ENCODE measurements at regions not wholly inside any gene's neighbourhood (a gene's known extent, or its start where the extent isn't known, plus 50 kb on each side); places are given as distances from the start of the nearest gene placed in this dataset.

DNA sequence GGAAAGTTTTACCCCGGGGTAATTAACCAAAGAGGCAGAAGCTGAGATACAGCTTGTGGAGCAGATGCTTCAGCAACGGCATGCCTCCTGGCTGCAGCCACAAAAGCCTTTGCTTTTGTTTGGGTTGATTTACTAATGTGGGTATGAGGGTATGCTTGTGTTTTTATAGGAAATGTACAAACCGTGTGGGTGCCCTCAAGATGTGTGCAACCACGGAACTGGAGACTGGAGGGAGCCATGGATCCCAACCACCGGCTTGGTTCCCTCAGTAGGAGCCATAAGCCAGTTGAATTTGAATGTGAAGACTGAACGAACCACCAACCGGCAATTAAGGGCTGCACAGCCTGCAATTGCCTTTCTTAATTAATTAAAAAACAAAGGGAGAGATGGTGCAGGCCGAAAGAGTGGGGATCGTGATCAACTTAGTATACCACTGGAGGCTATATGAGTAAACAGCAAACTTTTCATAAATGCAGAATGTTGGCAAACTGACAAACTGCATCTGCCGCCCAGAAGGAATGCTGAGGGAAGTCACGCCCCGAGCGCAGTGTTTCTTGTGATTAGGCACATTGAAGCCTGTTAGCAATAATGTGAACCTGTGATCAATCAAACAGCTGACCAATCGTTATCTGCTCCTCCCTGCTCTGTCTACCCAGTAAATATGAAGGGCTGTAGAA lies 104.1 kb downstream of the DISP1 start:
- Histone ChIP-seq H3K9ac (ENCODE audit: low read length) (no peak overlapping the region), H3K27ac (ENCODE audit: low read depth, low read length) (no peak overlapping the region), H3K9me3 (ENCODE audit: insufficient read depth, low read depth, low read length) (peaks cover 2% of the 10 kb centered on the region), H3K79me2 (ENCODE audit: insufficient read depth, low read length) (no peaks in the 10 kb centered on the region), H3K36me3 (ENCODE audit: insufficient read depth, low read length) (no peaks in the 10 kb centered on the region), H3K27me3 (ENCODE audit: insufficient read depth, low read length) (no peaks in the 10 kb centered on the region), H3K4me3 (ENCODE audit: insufficient read depth, low read depth, low read length) (no peak overlapping the region), H3K4me2 (ENCODE audit: low read length) (no peak overlapping the region), H2AFZ (ENCODE audit: low read depth, low read length) (no peak overlapping the region), H3K4me1 (ENCODE audit: insufficient read depth, low read length) (no peaks in the 10 kb centered on the region), H4K20me1 (ENCODE audit: insufficient read depth, low read length) (no peaks in the 10 kb centered on the region)
- DNase-seq (ENCODE audit: low read depth) (no peak), FAIRE-seq (no peak)
- H3K36me3 Mint-ChIP-seq (ENCODE audit: low read depth, unreplicated experiment) = peaks cover 10% of the 10 kb centered on the region
- peaks cover 11% of the 10 kb centered on the region for H3K4me1 Mint-ChIP-seq (ENCODE audit: low read depth, unreplicated experiment)
- peaks cover 6% of the 10 kb centered on the region for H3K9me3 Mint-ChIP-seq (ENCODE audit: unreplicated experiment)
- no peak overlapping the region for H3K4me3 Mint-ChIP-seq (ENCODE audit: unreplicated experiment)
- H3K27me3 Mint-ChIP-seq (ENCODE audit: low read depth, unreplicated experiment) = no peaks in the 10 kb centered on the region
- H3K27ac Mint-ChIP-seq (ENCODE audit: unreplicated experiment) = no peak overlapping the region
- TF ChIP-seq, protein P1, sequence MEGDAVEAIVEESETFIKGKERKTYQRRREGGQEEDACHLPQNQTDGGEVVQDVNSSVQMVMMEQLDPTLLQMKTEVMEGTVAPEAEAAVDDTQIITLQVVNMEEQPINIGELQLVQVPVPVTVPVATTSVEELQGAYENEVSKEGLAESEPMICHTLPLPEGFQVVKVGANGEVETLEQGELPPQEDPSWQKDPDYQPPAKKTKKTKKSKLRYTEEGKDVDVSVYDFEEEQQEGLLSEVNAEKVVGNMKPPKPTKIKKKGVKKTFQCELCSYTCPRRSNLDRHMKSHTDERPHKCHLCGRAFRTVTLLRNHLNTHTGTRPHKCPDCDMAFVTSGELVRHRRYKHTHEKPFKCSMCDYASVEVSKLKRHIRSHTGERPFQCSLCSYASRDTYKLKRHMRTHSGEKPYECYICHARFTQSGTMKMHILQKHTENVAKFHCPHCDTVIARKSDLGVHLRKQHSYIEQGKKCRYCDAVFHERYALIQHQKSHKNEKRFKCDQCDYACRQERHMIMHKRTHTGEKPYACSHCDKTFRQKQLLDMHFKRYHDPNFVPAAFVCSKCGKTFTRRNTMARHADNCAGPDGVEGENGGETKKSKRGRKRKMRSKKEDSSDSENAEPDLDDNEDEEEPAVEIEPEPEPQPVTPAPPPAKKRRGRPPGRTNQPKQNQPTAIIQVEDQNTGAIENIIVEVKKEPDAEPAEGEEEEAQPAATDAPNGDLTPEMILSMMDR (IDR thresholded peaks at IDR 0.05; ENCODE audit: insufficient read depth, low read depth, low read length) = no peak
- TF ChIP-seq EZH2 (IDR thresholded peaks at IDR 0.05; ENCODE audit: insufficient read depth, low read length) = no peak

DNA sequence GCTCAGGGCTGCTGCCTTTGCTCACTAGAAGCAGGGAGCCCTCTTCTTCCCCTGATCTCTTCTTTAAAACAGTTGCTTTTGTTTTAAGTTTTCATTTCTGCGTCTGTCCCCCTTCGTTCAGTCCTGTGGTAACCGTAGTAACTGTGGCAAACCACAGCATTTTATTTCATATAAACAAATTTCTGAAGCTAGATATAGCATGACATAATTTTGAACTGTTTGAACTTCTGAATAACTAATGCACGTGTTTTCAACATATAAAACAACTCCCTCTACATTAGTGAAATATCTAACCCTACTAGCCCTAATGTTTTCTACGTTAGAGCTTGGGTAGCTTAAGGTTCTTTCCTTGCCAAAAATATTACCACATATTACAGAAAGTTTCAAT lies 104.6 kb downstream of the DISP1 start:
- Mint-ChIP-seq H3K4me1 (ENCODE audit: low read depth, unreplicated experiment) (peaks cover 13% of the 10 kb centered on the region), H3K4me3 (ENCODE audit: unreplicated experiment) (no peak overlapping the region), H3K27ac (ENCODE audit: unreplicated experiment) (no peak overlapping the region), H3K9me3 (ENCODE audit: unreplicated experiment) (peaks cover 6% of the 10 kb centered on the region), H3K36me3 (ENCODE audit: low read depth, unreplicated experiment) (peaks cover 10% of the 10 kb centered on the region), H3K27me3 (ENCODE audit: low read depth, unreplicated experiment) (no peaks in the 10 kb centered on the region)
- H3K79me2 ChIP-seq (ENCODE audit: insufficient read depth, low read length) = no peaks in the 10 kb centered on the region
- no peaks in the 10 kb centered on the region for H4K20me1 ChIP-seq (ENCODE audit: insufficient read depth, low read length)
- H3K9ac ChIP-seq (ENCODE audit: low read length) = no peak overlapping the region
- peaks cover 2% of the 10 kb centered on the region for H3K9me3 ChIP-seq (ENCODE audit: insufficient read depth, low read depth, low read length)
- H3K36me3 ChIP-seq (ENCODE audit: insufficient read depth, low read length) = no peaks in the 10 kb centered on the region
- no peak overlapping the region for H2AFZ ChIP-seq (ENCODE audit: low read depth, low read length)
- H3K4me3 ChIP-seq (ENCODE audit: insufficient read depth, low read depth, low read length) = no peak overlapping the region
- no peak overlapping the region for H3K27ac ChIP-seq (ENCODE audit: low read depth, low read length)
- DNase-seq (ENCODE audit: low read depth) (peak; percentile 61), FAIRE-seq (peak; percentile 78)
- H3K4me1 ChIP-seq (ENCODE audit: insufficient read depth, low read length) = no peaks in the 10 kb centered on the region
- H3K4me2 ChIP-seq (ENCODE audit: low read length) = no peak overlapping the region
- no peaks in the 10 kb centered on the region for H3K27me3 ChIP-seq (ENCODE audit: insufficient read depth, low read length)
- no peak for TF ChIP-seq EZH2 (IDR thresholded peaks at IDR 0.05; ENCODE audit: insufficient read depth, low read length)
- TF ChIP-seq, protein P1 (IDR thresholded peaks at IDR 0.05; ENCODE audit: insufficient read depth, low read depth, low read length) = no peak

DNA sequence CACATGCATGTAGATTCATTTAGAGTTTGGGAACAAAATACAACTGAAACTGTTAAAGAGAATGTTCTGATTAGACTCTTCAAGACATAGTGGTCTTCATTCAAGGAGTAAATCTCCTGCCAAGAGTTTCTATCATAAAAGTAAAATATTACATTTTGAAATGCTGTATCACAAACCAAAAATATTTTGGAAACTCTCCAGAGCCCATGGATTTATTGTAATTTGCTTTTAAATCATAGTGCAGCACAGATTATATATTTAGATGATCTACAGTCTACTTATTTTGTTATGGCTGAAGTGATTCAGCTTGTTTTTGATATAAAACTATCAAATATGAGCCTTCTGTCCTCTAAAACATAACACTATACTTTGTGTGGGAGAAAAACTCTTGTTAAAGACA lies 105.3 kb downstream of the DISP1 start:
- no peak overlapping the region for H3K9ac ChIP-seq (ENCODE audit: low read length)
- H3K79me2 ChIP-seq (ENCODE audit: insufficient read depth, low read length) = no peaks in the 10 kb centered on the region
- no peaks in the 10 kb centered on the region for H3K4me1 ChIP-seq (ENCODE audit: insufficient read depth, low read length)
- no peak overlapping the region for H3K4me2 ChIP-seq (ENCODE audit: low read length)
- no peak overlapping the region for H3K27ac Mint-ChIP-seq (ENCODE audit: unreplicated experiment)
- H3K27me3 ChIP-seq (ENCODE audit: insufficient read depth, low read length) = no peaks in the 10 kb centered on the region
- no peak overlapping the region for H2AFZ ChIP-seq (ENCODE audit: low read depth, low read length)
- no peaks in the 10 kb centered on the region for H3K36me3 ChIP-seq (ENCODE audit: insufficient read depth, low read length)
- H3K4me1 Mint-ChIP-seq (ENCODE audit: low read depth, unreplicated experiment) = peaks cover 8% of the 10 kb centered on the region
- H3K27ac ChIP-seq (ENCODE audit: low read depth, low read length) = no peak overlapping the region
- peaks cover 2% of the 10 kb centered on the region for H3K9me3 ChIP-seq (ENCODE audit: insufficient read depth, low read depth, low read length)
- DNase-seq (ENCODE audit: low read depth) (peak; percentile 42), FAIRE-seq (no peak)
- TF ChIP-seq, protein P1 (IDR thresholded peaks at IDR 0.05; ENCODE audit: insufficient read depth, low read depth, low read length) = no peak
- TF ChIP-seq EZH2 (IDR thresholded peaks at IDR 0.05; ENCODE audit: insufficient read depth, low read length) = no peak
- no peak overlapping the region for H3K4me3 ChIP-seq (ENCODE audit: insufficient read depth, low read depth, low read length)
- H4K20me1 ChIP-seq (ENCODE audit: insufficient read depth, low read length) = no peaks in the 10 kb centered on the region
- H3K27me3 Mint-ChIP-seq (ENCODE audit: low read depth, unreplicated experiment) = no peaks in the 10 kb centered on the region
- H3K9me3 Mint-ChIP-seq (ENCODE audit: unreplicated experiment) = peaks cover 6% of the 10 kb centered on the region
- H3K36me3 Mint-ChIP-seq (ENCODE audit: low read depth, unreplicated experiment) = peaks cover 10% of the 10 kb centered on the region
- H3K4me3 Mint-ChIP-seq (ENCODE audit: unreplicated experiment) = no peak overlapping the region
